SU-DHL-6 (cell line): ENCODE measurements at regions not wholly inside any gene's neighbourhood (a gene's known extent, or its start where the extent isn't known, plus 50 kb on each side); places are given as distances from the start of the nearest gene placed in this dataset.

Experiments
- CTCF ChIP-seq: fragments of 200-600 bp; sonication (generic); IDR thresholded peaks from one replicate; pipeline ENCODE4 v1.5.1; 2017; ENCODE audit warnings: antibody characterized with exemption, mild to moderate bottlenecking, low read length, moderate library complexity; ENCODE audit not compliant: insufficient read depth, poor library complexity, severe bottlenecking
- EZH2phosphoT487 ChIP-seq: fragments of 200-600 bp; sonication (generic), shearing (Covaris generic); conservative IDR thresholded peaks from 2 replicates; pipeline ENCODE4 v1.6.1; 2018; ENCODE audit warnings: mild to moderate bottlenecking, antibody characterized with exemption, low read length, moderate library complexity, mixed read lengths

DNA sequence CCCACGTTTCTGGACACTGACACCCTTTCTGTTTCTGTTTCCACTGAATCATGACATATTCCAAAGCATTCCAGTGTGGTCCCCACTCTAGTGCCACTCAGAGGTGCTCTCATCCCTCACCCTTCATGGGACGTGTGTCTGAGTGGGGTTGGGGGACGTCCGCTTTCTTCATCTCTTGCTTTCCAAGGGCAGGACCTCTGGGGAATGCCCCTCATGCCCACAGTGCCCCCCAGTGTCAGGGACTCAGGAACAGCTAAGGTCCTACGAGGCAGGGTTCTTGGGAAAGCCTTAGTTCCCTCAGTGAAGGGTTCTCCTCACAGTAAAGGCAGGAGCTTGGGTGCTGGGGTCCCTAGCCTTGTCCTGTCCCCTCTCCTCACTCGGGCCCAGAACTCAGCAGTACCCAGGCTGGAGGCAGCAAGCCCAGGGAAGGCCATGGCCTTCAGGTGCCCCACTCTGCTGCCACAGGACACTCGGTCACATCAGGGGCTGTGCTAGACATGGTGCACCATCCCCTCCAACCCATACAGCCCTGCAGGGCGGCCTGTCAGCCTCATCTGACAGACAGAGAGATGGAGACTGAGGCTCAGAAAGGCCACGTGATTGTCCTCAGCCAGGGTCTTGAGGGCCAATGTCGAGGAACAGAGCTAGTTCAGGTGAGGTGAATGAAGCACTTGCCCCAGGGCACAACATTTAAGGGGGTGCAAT lies 261.0 kb downstream of the TLE3 start:
- TF ChIP-seq CTCF, result no peak
- TF ChIP-seq EZH2phosphoT487, result no peak
